GM21786 (cell line): ENCODE measurements at regions not wholly inside any gene's neighbourhood (a gene's known extent, or its start where the extent isn't known, plus 50 kb on each side); places are given as distances from the start of the nearest gene placed in this dataset.
"Not testable (repeated sequence)": the region's sequence is repeated elsewhere in the genome, so short reads cannot be mapped to it uniquely, and the experiment has no call there.

Source experiments
- ATAC-seq: cut with Tn5 transposase; IDR thresholded peaks from one replicate; pipeline ENCODE4 v1.9.1; 2021; ENCODE audit not compliant: unreplicated experiment

- ATAC-seq, result no peak
Observed at GRCh38 chr21:21845901-21846300, 847.7 kb downstream of the NCAM2 start.

GRCh38 chr21:21851205-21851604, 853.0 kb downstream of the NCAM2 start:
- no peak for ATAC-seq

- no peak for ATAC-seq
Observed at GRCh38 chr21:21851657-21852056, 853.4 kb downstream of the NCAM2 start.

GRCh38 chr21:21858502-21859334, 860.5 kb downstream of the NCAM2 start:
- ATAC-seq, result no peak

- no peak for ATAC-seq
Observed at GRCh38 chr21:21860888-21861287, 862.7 kb downstream of the NCAM2 start.

- ATAC-seq, result no peak
Observed at GRCh38 chr21:21864321-21864840, 866.2 kb downstream of the NCAM2 start.

- ATAC-seq, result no peak
Observed at GRCh38 chr21:21897275-21897883, 899.2 kb downstream of the NCAM2 start.

GRCh38 chr21:21898801-21899200, 900.6 kb downstream of the NCAM2 start:
- ATAC-seq, result no peak

GRCh38 chr21:21902416-21902815, 904.2 kb downstream of the NCAM2 start:
- ATAC-seq, result not testable (repeated sequence)

GRCh38 chr21:21907271-21907670, 909.1 kb downstream of the NCAM2 start:
- ATAC-seq, result no peak

GRCh38 chr21:21915816-21916215, 917.6 kb downstream of the NCAM2 start:
- ATAC-seq, result no peak

GRCh38 chr21:21921410-21922232, 923.4 kb downstream of the NCAM2 start:
- no peak for ATAC-seq

GRCh38 chr21:21929226-21929625, 931.0 kb downstream of the NCAM2 start:
- no peak for ATAC-seq

GRCh38 chr21:21929789-21930188, 931.6 kb downstream of the NCAM2 start:
- no peak for ATAC-seq

- ATAC-seq, result no peak
Observed at GRCh38 chr21:21952566-21952965, 954.4 kb downstream of the NCAM2 start.

- ATAC-seq, result no peak
Observed at GRCh38 chr21:21955204-21955603, 957.0 kb downstream of the NCAM2 start.

GRCh38 chr21:21957490-21957889, 959.3 kb downstream of the NCAM2 start:
- ATAC-seq, result no peak

- ATAC-seq, result no peak
Observed at GRCh38 chr21:21963911-21964310, 965.7 kb downstream of the NCAM2 start.

- ATAC-seq, result no peak
Observed at GRCh38 chr21:21968810-21969209, 970.6 kb downstream of the NCAM2 start.

- ATAC-seq, result no peak
Observed at GRCh38 chr21:21969211-21969610, 971.0 kb downstream of the NCAM2 start.

- ATAC-seq, result no peak
Observed at GRCh38 chr21:21971384-21971783, 973.2 kb downstream of the NCAM2 start.
